Nucleus accumbens (tissue), 56 donors: ENCODE measurements at regions not wholly inside any gene's neighbourhood (a gene's known extent, or its start where the extent isn't known, plus 50 kb on each side); places are given as distances from the start of the nearest gene placed in this dataset.
"Not testable (repeated sequence)": the region's sequence is repeated elsewhere in the genome, so short reads cannot be mapped to it uniquely, and the experiment has no call there.

ENCODE experiments used
- DNase-seq, 56 donors: peaks; one replicate each; lab custom pipeline; 2025; lab: John Stamatoyannopoulos, UW

- DNase-seq = peak in 2 of 56 donors; percentile 3 to 18
Measured at GRCh38 chr4:82099928-82100579, 273.7 kb downstream of the HNRNPD start.

GRCh38 chr4:82097504-82097903 lies 276.3 kb downstream of the HNRNPD start:
- no peak for DNase-seq

GRCh38 chr4:82090717-82091116 lies 283.1 kb downstream of the HNRNPD start:
- DNase-seq = no peak

- no peak for DNase-seq
Measured at GRCh38 chr4:82084747-82085146, 289.0 kb downstream of the HNRNPD start.

- DNase-seq = not testable (repeated sequence)
Measured at GRCh38 chr4:82077471-82077995, 296.3 kb downstream of the HNRNPD start.

- no peak for DNase-seq
Measured at GRCh38 chr4:82076809-82077208, 297.0 kb downstream of the HNRNPD start.

GRCh38 chr4:82076359-82076758 lies 297.4 kb downstream of the HNRNPD start:
- DNase-seq = no peak

GRCh38 chr4:82071951-82072350 lies 301.8 kb downstream of the HNRNPD start:
- no peak for DNase-seq

- DNase-seq = no peak
Measured at GRCh38 chr4:82069883-82070638, 303.7 kb downstream of the HNRNPD start.

GRCh38 chr4:82063017-82063416 lies 310.8 kb downstream of the HNRNPD start:
- DNase-seq = no peak

- no peak for DNase-seq
Measured at GRCh38 chr4:82057990-82058544, 315.7 kb downstream of the HNRNPD start.

GRCh38 chr4:82055156-82055555 lies 318.6 kb downstream of the HNRNPD start:
- DNase-seq = no peak

GRCh38 chr4:82053396-82053795 lies 320.4 kb downstream of the HNRNPD start:
- no peak for DNase-seq

- no peak for DNase-seq
Measured at GRCh38 chr4:82050796-82051195, 323.0 kb downstream of the HNRNPD start.

- no peak for DNase-seq
Measured at GRCh38 chr4:82049294-82049693, 324.5 kb downstream of the HNRNPD start.

- DNase-seq = no peak
Measured at GRCh38 chr4:82047731-82048130, 326.1 kb downstream of the HNRNPD start.

GRCh38 chr4:82046796-82047195 lies 327.0 kb downstream of the HNRNPD start:
- no peak for DNase-seq

GRCh38 chr4:82045267-82045666 lies 328.5 kb downstream of the HNRNPD start:
- DNase-seq = no peak

GRCh38 chr4:82044141-82044993 lies 329.4 kb downstream of the HNRNPD start:
- DNase-seq = peak in 52 of 56 donors; percentile 3 to 78 (median 38)

GRCh38 chr4:82043809-82044137 lies 330.0 kb downstream of the HNRNPD start:
- DNase-seq = no peak
